ENCODE measurements at regions not wholly inside any gene's neighbourhood (a gene's known extent, or its start where the extent isn't known, plus 50 kb on each side); places are given as distances from the start of the nearest gene placed in this dataset.
"Not testable (repeated sequence)": the region's sequence is repeated elsewhere in the genome, so short reads cannot be mapped to it uniquely, and the experiment has no call there.

GRCh38 chr22:11037814-11038213, 4490.2 kb upstream of the OR11H1 start:
- not testable (repeated sequence) for TF ChIP-seq ESRRG (CRISPR knock-in tag; IDR thresholded peaks at IDR 0.05); ZFP30 (CRISPR knock-in tag; IDR thresholded peaks at IDR 0.05); PPARA (CRISPR knock-in tag; IDR thresholded peaks at IDR 0.05; ENCODE audit: borderline replicate concordance); GLIS3 (CRISPR knock-in tag; IDR thresholded peaks at IDR 0.05); TCF4 (CRISPR knock-in tag; IDR thresholded peaks at IDR 0.05; ENCODE audit: borderline replicate concordance)
- TF ChIP-seq, protein P1, sequence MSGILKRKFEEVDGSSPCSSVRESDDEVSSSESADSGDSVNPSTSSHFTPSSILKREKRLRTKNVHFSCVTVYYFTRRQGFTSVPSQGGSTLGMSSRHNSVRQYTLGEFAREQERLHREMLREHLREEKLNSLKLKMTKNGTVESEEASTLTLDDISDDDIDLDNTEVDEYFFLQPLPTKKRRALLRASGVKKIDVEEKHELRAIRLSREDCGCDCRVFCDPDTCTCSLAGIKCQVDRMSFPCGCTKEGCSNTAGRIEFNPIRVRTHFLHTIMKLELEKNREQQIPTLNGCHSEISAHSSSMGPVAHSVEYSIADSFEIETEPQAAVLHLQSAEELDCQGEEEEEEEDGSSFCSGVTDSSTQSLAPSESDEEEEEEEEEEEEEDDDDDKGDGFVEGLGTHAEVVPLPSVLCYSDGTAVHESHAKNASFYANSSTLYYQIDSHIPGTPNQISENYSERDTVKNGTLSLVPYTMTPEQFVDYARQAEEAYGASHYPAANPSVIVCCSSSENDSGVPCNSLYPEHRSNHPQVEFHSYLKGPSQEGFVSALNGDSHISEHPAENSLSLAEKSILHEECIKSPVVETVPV (CRISPR knock-in tag; IDR thresholded peaks at IDR 0.05), result not testable (repeated sequence)
- TF ChIP-seq, protein P2, sequence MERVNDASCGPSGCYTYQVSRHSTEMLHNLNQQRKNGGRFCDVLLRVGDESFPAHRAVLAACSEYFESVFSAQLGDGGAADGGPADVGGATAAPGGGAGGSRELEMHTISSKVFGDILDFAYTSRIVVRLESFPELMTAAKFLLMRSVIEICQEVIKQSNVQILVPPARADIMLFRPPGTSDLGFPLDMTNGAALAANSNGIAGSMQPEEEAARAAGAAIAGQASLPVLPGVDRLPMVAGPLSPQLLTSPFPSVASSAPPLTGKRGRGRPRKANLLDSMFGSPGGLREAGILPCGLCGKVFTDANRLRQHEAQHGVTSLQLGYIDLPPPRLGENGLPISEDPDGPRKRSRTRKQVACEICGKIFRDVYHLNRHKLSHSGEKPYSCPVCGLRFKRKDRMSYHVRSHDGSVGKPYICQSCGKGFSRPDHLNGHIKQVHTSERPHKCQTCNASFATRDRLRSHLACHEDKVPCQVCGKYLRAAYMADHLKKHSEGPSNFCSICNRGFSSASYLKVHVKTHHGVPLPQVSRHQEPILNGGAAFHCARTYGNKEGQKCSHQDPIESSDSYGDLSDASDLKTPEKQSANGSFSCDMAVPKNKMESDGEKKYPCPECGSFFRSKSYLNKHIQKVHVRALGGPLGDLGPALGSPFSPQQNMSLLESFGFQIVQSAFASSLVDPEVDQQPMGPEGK (CRISPR knock-in tag; IDR thresholded peaks at IDR 0.05; ENCODE audit: borderline replicate concordance), result not testable (repeated sequence)
- TF ChIP-seq, protein P3, sequence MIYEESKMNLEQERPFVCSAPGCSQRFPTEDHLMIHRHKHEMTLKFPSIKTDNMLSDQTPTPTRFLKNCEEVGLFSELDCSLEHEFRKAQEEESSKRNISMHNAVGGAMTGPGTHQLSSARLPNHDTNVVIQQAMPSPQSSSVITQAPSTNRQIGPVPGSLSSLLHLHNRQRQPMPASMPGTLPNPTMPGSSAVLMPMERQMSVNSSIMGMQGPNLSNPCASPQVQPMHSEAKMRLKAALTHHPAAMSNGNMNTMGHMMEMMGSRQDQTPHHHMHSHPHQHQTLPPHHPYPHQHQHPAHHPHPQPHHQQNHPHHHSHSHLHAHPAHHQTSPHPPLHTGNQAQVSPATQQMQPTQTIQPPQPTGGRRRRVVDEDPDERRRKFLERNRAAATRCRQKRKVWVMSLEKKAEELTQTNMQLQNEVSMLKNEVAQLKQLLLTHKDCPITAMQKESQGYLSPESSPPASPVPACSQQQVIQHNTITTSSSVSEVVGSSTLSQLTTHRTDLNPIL (CRISPR knock-in tag; IDR thresholded peaks at IDR 0.05; ENCODE audit: low read depth), result not testable (repeated sequence)

All from SK-N-SH treated with all-trans-retinoic acid at 6 μM for 48 hours (cell line).